Cardiac fibroblast (primary cell): ENCODE measurements at regions not wholly inside any gene's neighbourhood (a gene's known extent, or its start where the extent isn't known, plus 50 kb on each side); places are given as distances from the start of the nearest gene placed in this dataset.

ENCODE experiments used
- DNase-seq, 2 donors: peaks; one replicate each; pipeline versions ENCODE4 v3.0.0 to v3.0.0-alpha.2; 2010; ENCODE audit warnings: low read depth in 2 of 2
- H3K4me3 ChIP-seq, 2 donors: replicated peaks in 1 of 2; 1 replicate in 1 of 2; 2 replicates in 1 of 2; pipeline ENCODE4 v1.5.1; 2011; ENCODE audit warnings: low read depth in 2 of 2, low read length in 2 of 2, mild to moderate bottlenecking in 2 of 2, moderate library complexity in 1 of 2
- TF ChIP-seq, protein P1 (sequence below): IDR thresholded peaks from one replicate; pipeline ENCODE4 v1.5.1; 2011; ENCODE audit warnings: low read depth, mild to moderate bottlenecking, low read length, inconsistent platforms

DNA sequence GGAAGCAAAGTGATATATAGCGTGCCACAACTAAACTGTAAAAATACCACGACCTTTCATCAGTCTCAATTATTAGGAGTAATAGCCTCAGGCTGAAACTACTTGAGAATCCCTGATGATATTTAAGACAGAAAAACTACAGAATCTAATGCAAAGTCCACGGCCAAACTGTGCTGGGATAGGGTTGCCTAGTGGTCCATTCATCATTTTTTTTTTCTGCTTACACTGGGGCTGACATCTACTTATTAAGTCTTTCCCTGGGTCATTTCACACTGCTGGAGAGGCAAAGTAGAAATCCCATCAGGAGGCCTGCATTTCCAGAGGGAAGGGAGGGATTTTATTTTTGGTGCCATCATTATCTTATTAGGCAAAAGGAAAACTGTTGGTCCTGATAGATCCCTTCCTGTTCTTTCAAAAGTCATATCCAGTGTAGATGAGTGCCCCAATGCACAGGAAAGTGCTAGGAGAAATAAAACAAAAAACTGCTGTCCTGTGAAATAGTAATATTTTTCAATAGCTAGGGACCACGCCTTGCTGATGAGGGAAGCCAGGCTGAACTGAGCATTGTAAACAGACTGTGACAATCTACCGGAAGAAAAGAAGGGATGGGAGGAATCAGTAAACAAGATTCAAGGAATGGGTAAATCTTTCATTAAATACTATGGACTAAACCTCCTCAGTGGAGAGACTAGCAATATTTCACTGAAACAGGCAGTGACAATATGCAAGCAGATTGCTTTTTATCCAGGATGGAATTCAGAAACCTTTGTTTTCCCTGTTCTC lies 644.3 kb downstream of the IRS1 start:
- TF ChIP-seq, protein P1, sequence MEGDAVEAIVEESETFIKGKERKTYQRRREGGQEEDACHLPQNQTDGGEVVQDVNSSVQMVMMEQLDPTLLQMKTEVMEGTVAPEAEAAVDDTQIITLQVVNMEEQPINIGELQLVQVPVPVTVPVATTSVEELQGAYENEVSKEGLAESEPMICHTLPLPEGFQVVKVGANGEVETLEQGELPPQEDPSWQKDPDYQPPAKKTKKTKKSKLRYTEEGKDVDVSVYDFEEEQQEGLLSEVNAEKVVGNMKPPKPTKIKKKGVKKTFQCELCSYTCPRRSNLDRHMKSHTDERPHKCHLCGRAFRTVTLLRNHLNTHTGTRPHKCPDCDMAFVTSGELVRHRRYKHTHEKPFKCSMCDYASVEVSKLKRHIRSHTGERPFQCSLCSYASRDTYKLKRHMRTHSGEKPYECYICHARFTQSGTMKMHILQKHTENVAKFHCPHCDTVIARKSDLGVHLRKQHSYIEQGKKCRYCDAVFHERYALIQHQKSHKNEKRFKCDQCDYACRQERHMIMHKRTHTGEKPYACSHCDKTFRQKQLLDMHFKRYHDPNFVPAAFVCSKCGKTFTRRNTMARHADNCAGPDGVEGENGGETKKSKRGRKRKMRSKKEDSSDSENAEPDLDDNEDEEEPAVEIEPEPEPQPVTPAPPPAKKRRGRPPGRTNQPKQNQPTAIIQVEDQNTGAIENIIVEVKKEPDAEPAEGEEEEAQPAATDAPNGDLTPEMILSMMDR, result no peak
- DNase-seq, result no peak

DNA sequence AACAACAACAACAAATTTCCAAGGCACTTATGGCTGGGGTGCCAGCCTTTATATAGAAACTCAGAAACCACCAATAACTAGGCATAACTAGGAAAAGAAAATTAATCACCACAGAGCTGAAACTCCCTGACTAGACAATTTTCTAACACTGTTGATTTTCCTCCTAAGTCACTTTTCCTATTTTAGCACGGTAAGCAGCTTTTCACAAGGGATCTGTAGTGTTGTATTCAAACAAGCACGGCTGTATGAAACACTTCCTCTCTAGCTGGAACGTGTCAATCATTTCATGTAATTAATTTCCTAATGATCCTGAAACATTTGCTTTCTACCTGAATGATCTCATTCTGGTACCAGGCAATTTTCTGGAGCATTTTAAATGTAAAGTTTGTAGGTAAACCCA lies 645.0 kb downstream of the IRS1 start:
- no peak overlapping the region for H3K4me3 ChIP-seq
- no peak for DNase-seq
- TF ChIP-seq, protein P1, result no peak

More for the DNA sequence above, 644.3 kb downstream of the IRS1 start:
- no peak overlapping the region for H3K4me3 ChIP-seq

DNA sequence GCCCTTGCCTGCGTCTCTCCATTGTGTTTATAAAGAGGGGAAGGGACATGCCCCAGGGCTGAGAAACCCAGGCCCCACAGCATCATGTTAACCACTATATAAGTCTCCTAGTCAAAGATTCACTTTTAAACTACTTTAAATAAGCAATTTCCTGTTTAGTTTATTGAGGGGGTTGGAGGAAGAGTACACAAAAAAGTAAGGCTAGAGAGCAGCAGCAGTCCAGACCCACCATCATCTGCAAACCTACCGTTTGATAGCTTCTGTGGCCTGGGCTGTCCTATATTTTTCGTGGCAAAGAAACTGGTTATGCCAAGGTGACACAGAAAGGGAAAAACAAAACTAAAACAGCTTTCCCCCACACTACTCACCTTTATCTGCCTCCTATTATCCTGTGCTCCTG lies 646.1 kb downstream of the IRS1 start:
- TF ChIP-seq, protein P1, result no peak
- no peak overlapping the region for H3K4me3 ChIP-seq
- no peak for DNase-seq

DNA sequence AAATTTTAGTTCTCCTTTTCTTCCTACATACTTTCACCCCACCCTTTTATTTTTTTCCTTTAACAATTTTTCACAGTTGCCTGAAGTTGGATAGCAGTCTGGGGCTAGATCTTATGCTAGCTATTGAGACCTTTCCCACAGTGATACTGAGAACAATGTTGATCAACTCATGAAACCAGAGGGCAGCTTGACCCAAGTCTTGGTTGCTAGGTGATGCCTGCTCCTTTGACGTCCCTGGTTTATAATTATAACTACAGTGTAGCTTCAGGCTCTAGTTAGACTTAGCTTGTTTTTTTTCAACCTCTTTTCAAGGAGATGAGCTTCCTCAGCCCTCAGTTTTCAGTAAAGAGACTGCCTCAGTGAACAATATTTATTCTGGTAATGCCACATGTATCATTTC lies 648.5 kb downstream of the IRS1 start:
- DNase-seq, result peak in 1 of 2 donors; percentile 29
- TF ChIP-seq, protein P1, result no peak
- no peak overlapping the region for H3K4me3 ChIP-seq

DNA sequence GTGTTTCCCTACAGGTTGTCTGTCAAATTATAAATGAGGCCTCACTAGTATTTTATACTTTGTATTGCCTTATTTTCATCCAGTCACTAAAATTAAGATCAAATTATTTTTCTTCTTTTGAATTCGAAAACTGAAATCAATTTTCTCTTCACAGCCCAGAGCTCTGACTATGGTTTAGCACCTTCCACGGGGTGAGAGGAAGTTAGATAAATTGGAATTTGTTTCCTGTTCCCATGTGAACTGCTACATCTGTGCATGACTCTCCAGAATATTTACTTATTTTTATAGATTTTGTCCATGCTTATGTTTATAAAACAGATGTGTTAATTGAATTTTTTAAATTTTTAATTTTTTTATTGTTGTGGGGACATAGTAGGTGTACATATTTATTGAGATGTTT lies 656.5 kb downstream of the IRS1 start:
- H3K4me3 ChIP-seq, result no peak overlapping the region
- DNase-seq, result no peak
- TF ChIP-seq, protein P1, result no peak

DNA sequence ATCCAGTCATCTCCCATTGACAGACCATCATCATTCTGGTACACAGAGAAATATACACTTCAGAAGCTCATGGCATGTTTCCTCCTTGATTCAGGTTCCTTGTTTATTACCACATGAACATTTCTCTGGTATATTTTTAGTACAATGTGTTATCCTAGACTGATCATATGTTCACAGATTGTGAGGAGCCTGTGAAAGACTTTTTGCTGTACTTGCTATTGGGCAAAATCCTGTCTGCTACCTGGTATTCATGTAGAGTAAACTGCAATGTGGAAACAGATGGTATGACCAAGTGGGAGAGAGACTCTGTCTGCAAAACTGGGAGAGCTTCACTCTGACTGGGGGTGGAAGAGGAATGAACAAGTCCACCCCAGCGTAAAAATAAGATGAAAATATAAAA lies 657.2 kb downstream of the IRS1 start:
- H3K4me3 ChIP-seq, result no peak overlapping the region
- TF ChIP-seq, protein P1, result no peak
- no peak for DNase-seq

DNA sequence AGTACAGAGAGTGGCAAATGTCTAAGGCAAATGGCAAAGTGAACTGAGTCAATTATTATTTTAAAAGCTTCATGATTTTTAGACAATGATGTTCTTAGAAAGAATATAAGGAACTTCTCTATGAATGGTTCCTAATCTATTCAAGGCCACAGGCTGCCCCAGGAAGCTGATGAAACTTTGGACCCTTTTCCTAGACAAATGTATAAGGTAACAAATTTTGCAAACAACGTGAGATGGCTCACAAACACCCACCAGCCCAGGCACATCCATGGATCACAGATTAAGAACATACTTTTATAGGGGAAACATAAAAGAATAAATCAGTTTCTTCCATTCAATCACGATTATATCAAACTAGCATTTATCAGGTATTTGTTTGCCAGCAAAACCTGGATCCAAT lies 659.0 kb downstream of the IRS1 start:
- DNase-seq, result no peak
- H3K4me3 ChIP-seq, result no peak overlapping the region
- TF ChIP-seq, protein P1, result no peak
